NCI-H526 treated with DMSO at 0.1 percent for 48 hours (cell line): ENCODE measurements at regions not wholly inside any gene's neighbourhood (a gene's known extent, or its start where the extent isn't known, plus 50 kb on each side); places are given as distances from the start of the nearest gene placed in this dataset.

Experiments used
- DNase-seq: peaks from one replicate; lab custom pipeline; 2025; lab: John Stamatoyannopoulos, UW

GRCh38 chr2:760001-760400, 82.8 kb upstream of the TMEM18 start:
- no peak for DNase-seq

DNA sequence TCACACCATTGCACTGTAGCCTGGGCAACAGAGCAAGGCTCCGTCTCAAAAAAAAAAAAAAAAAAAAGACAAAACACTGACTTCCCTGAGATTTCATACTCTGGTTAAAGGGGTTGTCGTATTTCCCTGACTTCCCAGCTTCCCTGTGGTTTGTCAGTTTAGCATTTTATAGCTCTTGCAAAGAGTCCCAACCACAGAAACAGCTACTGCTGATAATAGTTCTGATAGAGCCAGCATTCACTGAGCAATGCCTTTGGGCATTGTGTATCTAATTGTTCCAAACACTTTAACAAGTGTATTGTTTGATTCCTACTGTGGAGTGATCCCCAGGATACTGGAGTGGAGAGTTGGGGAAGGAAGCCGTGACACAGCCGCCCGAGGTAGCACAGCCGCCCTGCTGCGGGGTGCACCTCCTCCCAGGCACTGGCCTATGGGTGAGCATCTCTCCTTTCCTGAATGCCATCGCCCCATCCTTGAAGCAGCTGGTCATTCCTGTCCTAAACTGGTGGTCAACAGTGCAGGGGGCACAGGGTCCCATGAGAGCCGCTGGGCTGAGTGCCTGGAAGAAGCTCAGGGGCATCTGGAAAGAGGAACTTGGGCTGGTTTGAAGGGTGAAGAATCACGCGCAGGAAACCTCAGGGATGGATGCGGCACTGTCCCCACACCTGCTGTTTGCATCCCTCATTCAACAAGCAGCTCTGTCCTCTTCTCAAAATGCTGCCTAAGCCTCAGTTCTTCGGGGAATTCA, 81.0 kb upstream of the TMEM18 start:
- DNase-seq: no peak

DNA sequence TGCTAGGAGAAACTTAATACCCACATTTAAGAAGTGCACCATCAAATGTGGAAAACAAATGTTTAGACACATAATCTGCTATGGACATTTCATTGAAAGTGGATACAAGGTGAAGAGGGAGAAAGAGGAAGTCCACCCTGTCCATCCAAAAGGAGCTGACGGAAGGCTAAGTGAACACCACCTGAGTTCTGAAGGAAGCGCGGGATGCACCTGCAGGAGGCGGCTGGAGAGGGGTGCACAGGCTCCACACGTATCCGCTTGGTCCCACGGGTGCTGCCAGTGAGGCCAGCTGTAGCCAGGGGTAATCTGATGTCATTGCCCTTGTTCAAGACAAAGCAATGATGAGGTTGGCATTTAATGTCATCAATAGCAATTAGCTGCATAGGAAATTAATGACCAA, 75.9 kb upstream of the TMEM18 start:
- no peak for DNase-seq

GRCh38 chr2:751474-751873, 74.3 kb upstream of the TMEM18 start:
- no peak for DNase-seq

- no peak for DNase-seq
Measured at GRCh38 chr2:750628-751027, 73.4 kb upstream of the TMEM18 start.

- no peak for DNase-seq
Measured at GRCh38 chr2:747762-748351, 70.7 kb upstream of the TMEM18 start.

GRCh38 chr2:746697-747096, 69.5 kb upstream of the TMEM18 start:
- DNase-seq: no peak

- no peak for DNase-seq
Measured at GRCh38 chr2:744088-744487, 66.9 kb upstream of the TMEM18 start.

DNA sequence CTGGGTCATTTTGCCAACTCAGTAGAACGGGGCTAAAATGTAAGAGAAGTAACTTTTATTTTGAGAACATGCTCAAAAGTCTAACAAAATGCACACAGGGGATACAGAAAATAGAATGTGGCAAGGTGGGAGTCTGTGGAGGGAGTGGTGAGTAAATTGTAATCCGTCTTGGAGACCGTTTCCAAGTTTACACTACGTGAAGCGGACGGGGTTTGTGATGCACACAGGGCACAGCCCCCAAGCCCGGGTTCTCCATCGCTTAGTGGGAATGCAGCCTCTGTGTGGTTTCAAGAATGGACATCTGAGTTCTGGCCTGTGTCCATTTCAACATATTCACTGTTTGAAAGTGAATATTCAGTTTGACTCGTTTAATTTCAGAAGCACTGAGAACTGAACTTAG, 65.0 kb upstream of the TMEM18 start:
- DNase-seq: no peak

DNA sequence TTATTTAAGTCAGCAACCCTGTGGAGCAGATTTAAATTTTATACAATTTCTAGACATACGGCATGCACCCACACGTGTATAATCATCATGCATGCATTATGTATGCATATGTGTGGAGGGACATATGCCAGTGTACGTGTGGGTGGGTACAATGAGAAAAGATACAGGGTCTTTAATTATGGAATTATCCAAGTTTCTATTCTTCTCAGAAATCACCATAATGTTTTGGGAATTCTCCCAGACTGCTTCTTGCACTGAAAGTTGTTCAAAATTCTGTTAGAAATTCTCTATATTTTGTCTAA, 63.9 kb upstream of the TMEM18 start:
- DNase-seq: no peak

DNA sequence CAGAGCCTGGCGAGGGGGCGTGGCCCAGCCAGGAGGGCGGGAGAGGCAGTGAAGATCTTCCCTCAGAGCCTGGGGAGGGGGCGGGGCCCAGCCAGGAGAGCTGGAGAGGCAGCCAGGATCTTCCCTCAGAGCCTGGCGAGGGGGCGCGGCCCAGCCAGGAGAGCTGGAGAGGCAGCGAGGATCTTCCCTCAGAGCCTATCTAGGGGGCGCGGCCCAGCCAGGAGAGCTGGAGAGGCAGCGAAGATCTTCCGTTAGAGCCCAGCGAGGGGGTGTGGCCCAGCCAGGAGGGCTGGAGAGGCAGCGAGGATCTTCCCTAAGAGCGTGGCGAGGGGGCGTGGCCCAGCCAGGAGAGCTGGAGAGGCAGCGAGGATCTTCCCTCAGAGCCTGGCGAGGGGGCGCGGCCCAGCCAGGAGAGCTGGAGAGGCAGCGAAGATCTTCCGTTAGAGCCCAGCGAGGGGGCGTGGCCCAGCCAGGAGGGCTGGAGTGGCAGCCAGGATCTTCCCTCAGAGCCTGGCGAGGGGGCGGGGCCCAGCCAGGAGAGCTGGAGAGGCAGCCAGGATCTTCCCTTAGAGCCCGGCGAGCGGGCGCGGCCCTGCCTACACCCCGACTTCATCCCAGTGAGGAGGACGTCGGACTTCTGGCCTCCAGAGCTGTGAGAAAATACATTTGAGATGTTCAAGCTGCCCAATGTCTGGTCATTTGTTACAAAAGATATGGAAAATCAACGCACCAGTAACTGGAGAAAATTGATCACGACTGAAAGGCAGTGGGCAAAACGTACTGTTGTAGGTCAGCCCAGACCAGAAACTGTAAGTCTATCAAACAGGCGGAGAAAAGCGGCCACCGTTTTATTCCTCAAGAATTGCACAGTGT, 63.4 kb upstream of the TMEM18 start:
- peak; percentile 100 for DNase-seq

DNA sequence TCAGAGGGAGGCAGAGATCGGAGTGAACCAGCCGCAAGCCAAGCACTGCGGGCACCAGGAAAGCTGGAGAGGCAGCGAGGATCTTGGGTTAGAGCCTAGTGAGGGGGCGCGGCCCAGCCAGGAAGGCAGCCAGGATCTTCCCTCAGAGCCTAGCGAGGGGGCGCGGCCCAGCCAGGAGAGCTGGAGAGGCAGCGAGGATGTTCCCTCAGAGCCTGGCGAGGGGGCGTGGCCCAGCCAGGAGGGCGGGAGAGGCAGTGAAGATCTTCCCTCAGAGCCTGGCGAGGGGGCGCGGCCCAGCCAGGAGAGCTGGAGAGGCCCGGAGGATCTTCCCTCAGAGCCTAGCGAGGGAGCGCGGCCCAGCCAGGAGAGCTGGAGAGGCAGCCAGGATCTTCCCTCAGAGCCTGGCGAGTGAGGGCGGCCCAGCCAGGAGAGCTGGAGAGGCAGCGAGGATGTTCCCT, 62.7 kb upstream of the TMEM18 start:
- peak; percentile 90 for DNase-seq

DNA sequence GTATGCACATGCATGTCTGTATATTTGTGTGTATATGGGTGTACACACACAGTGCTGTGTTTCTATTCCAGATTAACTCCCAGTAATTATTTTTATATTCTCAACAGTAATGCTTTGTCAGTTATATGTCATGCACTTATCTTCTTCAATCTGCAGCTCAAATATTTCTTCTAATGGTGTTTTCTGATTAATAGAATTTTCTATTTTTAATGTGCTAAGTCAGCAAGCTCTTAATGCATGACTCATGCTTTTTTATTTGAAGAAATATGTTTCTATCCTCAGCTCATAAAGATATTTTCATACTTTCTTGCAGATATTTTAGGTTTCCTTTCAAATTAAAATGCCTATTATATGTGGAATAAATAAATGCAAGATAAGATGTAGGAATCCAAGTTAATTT, 59.7 kb upstream of the TMEM18 start:
- no peak for DNase-seq

DNA sequence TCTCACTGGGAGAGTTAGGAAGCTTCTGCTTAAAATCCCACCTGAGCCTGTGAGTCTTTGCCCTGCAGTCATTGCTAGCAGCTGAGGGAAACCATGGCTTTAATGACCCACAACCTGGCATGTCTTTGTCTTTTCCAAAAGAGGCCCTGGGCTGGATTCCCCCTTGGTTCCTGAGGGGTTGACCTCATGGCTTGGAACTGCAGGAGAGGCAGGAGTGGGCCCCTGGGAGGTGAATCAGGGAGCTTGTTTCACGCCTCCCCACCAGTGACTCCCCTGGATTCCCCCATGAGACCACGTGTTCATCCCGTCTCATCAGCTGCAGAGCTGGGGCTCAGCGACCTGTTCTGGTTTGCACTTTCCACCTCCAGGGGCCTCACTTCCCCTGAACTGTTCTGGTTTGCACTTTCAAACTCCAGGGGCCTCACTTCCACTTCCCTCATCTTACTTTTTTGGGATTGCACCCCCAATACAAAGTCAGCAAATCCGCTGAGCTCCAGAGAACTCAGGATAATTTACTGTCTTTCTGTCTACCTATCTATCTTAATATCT, 58.5 kb upstream of the TMEM18 start:
- DNase-seq: no peak

DNA sequence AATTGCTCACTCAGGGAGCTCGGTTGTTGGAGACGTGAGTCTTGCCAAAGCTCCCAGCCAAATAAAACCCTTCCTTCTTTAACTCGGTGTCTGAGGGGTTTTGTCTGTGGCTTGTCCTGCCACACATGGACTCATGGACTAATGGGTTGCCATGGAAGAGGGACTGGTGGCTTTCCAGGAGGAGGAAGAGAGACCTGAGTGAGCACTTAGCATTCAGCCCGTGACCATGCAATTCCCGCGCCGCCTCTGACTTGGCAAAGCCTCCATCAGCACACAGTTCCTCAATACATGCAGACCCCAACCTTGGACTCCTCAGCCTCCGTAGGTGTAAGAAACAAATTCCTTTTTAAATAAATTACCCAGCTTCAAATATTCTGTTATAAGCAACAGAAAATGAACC, 57.3 kb upstream of the TMEM18 start:
- no peak for DNase-seq

DNA sequence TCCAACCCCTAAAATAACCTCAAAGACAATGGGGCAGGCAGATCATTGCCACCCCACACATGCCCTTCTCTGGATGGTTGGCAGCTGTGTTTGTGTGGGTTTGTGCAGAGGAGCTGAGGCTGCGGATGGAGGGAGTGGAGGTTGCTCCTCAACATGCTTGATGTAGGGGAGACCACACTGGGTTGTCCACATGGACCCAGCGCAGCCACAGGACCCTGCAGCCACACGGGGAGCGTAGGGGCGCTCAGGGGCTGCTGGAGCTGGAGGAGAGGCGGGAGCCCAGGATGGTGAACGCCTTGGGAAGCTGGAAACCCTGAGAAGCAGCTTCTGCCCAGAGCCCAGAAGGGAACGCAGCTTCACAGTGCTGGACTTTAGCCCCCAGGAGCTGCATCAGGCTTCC, 56.3 kb upstream of the TMEM18 start:
- no peak for DNase-seq

DNA sequence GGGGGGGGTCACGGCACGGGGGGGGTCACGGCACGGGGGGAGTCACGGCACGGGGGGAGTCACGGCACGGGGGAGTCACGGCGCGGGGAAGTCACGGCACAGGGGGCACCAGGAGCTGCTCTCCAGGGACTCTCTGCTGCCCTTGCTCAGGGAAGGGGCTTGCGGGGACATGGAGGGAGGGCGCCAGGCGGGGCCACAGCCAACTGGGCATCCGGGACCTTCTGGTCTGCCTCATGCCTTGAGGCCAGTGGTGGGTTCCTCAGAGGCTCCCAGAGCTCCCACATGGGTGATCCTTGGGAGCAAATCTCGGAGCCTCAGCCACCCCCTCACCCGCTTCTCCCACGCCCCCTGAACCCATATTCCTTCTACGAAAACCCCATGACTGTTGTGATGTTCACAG, 55.8 kb upstream of the TMEM18 start:
- no peak for DNase-seq

DNA sequence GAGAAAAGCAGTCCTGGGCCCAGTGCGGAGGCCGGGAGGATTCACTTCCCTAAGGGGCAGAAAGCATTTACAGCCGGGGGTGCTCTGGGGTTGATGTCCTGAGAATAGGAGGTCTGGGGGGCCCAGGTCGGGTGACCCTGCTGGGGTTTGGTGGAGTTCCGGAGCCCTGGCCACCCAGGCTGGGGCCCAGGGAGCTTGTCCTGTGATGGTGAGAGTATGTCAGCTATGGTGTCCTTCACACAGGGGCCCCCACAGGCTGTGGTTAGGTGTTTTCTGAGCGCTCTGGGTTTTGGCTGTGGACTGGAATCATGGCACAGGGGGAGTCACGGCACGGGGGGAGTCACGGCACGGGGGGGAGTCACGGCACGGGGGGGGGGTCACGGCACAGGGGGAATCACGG, 54.5 kb upstream of the TMEM18 start:
- DNase-seq: no peak

DNA sequence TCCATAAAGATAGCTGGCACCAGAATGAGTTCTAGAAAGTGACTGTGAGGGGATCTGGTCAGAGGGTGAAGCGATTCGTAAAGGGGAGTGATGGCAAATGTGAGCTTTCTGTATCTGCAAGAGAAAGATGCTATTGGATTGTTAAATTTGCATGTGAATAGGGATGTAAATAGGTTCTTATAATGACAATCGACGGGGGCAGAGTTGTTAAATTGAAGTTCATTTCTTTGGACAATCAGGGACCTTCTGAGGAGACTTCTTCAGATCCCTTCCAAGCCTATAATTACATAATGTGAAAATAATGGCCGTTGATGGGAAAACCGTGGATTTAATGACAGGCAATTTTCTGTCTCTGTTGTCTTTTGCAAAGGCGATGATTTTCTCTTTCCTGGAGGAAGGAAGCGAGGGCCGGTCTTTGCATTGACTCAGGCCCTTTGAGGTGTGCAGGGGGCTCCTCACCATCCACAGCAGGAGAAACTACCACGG, 52.2 kb upstream of the TMEM18 start:
- DNase-seq: no peak

GRCh38 chr2:728165-728564, 51.0 kb upstream of the TMEM18 start:
- DNase-seq: no peak

DNA sequence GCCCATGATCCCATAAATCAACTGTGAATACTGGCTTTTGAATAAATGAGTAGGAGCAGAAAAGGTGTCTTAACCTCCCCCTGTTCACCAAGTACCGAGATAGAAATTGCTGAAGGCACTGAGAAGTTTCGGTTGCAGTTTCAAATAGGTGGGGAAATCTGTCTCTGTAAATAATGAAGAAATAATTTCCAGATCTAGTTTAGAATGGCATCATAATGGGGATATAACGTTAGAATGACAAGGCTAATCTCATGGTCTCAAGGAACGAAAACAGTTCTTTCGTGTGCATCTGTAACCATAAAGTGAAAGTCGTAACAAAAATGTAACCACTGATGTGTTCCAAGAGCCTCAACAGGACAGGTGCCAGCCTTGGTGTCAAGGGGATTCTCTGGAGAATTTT, 49.9 kb upstream of the TMEM18 start:
- DNase-seq: no peak
